Subcutaneous abdominal adipose tissue (tissue), 5 donors: ENCODE measurements at regions not wholly inside any gene's neighbourhood (a gene's known extent, or its start where the extent isn't known, plus 50 kb on each side); places are given as distances from the start of the nearest gene placed in this dataset.
"Not testable (repeated sequence)": the region's sequence is repeated elsewhere in the genome, so short reads cannot be mapped to it uniquely, and the experiment has no call there.

ENCODE experiments used
- H3K27ac ChIP-seq: one replicate; pipeline ENCODE4 v1.7.0; 2013; ENCODE audit warnings: low read depth, mild to moderate bottlenecking, inconsistent platforms, low read length, moderate library complexity
- H3K27me3 ChIP-seq, 5 donors: one replicate each; pipeline ENCODE4 v1.7.0; 2013; ENCODE audit warnings: low read length in 5 of 5, inconsistent platforms in 1 of 5; ENCODE audit not compliant: control insufficient read depth in 5 of 5, insufficient read depth in 4 of 5
- H3K36me3 ChIP-seq, 5 donors: one replicate each; pipeline ENCODE4 v1.7.0; 2013; ENCODE audit warnings: low read length in 5 of 5; ENCODE audit not compliant: control insufficient read depth in 5 of 5, insufficient read depth in 5 of 5
- H3K4me1 ChIP-seq, 5 donors: one replicate each; pipeline ENCODE4 v1.7.0; 2013; ENCODE audit warnings: low read length in 5 of 5, mild to moderate bottlenecking in 3 of 5, moderate library complexity in 1 of 5; ENCODE audit not compliant: control insufficient read depth in 5 of 5, insufficient read depth in 5 of 5
- H3K4me3 ChIP-seq, 5 donors: one replicate each; pipeline ENCODE4 v1.7.0; 2013; ENCODE audit warnings: low read length in 5 of 5, low read depth in 1 of 5
- H3K9ac ChIP-seq, 5 donors: one replicate each; pipeline ENCODE4 v1.7.0; 2013; ENCODE audit warnings: low read length in 5 of 5, mild to moderate bottlenecking in 4 of 5, moderate library complexity in 3 of 5
- H3K9me3 ChIP-seq, 5 donors: one replicate each; pipeline ENCODE4 v1.7.0; 2013; ENCODE audit warnings: low read length in 5 of 5; ENCODE audit not compliant: control insufficient read depth in 5 of 5
- donor health status: healthy.
- donor health status: healthy.
- donor health status: healthy.
- donor health status: healthy.
- donor health status: healthy.

DNA sequence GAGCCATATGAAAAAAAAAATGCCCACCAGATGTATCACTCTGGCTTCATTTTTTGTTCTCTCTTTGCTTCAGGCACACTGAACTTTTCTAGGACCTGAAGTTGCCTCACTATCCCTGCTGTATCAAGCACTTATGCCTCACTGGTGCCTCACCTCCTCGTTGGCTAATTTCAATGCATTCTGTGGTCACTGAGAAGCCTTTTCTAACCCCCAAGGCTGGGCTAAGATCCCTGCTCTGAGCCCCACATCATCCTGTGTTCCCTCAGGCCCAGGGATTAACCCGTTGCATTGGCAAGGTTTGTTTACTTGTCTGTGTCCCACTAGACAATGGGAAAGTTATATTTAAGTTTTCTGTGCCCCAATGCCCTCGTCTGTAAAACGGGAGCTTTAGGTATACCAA is 362.7 kb downstream of the OSTF1 start:
- no peak overlapping the region for H3K4me3 ChIP-seq
- no peaks in the 10 kb centered on the region for H3K9me3 ChIP-seq
- H3K4me1 ChIP-seq: peaks cover 0 to 42% (median 38%) of the 10 kb centered on the region in 5 donors
- H3K27ac ChIP-seq: no peak overlapping the region
- H3K36me3 ChIP-seq: no peaks in the 10 kb centered on the region
- no peaks in the 10 kb centered on the region for H3K27me3 ChIP-seq
- H3K9ac ChIP-seq: no peak overlapping the region

DNA sequence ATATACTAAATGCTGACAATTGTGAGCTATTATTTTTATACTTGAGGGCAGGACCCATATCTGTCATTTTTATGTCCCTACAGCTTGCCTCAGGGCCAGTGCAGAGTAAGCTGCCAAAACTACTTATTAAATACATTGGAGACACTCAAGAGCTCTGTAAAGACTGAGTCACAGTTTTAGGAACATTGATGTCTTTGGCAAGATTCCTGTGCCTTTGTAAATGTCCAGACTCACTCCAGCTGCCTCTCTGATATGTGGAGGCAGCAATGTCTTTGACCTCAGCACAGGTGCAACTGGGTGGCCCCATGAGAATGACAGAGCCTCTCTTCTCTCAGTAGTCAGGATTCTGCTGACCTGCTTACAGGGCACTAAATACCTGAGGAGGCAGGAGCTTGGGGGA is 363.2 kb downstream of the OSTF1 start:
- Histone ChIP-seq H3K27ac (no peak overlapping the region), H3K9ac (no peak overlapping the region), H3K4me3 (no peak overlapping the region), H3K27me3 (no peaks in the 10 kb centered on the region), H3K4me1 (peaks cover 2 to 46% (median 42%) of the 10 kb centered on the region in 5 donors), H3K36me3 (no peaks in the 10 kb centered on the region), H3K9me3 (no peaks in the 10 kb centered on the region)

DNA sequence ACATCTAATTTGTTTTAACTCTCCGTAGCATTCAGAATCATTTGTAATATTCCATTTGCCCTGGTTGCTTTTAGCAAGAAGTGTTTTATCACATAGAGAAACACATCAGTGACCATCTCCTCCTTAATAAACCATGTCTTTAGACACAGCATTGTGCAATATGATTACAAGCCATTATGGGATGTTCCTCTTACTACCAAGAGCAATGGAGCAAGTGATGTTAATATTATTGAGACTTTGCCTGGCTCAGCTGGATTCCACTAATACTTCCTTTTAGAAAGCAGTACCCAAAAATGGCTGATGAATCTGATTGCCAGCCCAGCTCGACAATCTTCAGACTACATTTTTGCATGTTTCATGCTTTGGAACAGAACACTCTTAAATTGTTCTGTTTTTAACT is 364.2 kb downstream of the OSTF1 start:
- Histone ChIP-seq H3K9ac (no peak overlapping the region), H3K4me3 (no peak overlapping the region), H3K27me3 (no peaks in the 10 kb centered on the region), H3K27ac (no peak overlapping the region), H3K36me3 (no peaks in the 10 kb centered on the region), H3K4me1 (peaks cover 4 to 49% (median 45%) of the 10 kb centered on the region in 5 donors), H3K9me3 (no peaks in the 10 kb centered on the region)

DNA sequence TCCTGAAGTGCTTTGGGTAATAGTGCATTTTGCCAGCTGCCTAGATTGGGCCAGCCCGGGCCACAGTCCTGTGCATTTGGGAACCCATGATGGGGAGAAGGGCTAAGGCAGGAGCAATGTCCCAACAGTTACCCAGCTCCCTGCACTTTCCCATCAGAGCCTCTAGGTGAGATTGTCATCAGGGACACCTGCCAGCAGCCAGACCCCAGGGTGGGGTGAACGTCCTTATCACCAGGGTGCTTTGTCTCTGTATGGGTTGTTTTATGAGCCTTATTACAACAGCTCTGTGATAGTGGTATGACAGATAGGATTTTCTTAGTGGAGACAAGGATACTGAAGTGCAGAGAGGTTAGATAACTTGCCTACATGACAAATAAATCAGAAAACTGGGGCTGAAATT is 365.7 kb downstream of the OSTF1 start:
- H3K4me3 ChIP-seq: no peak overlapping the region
- no peaks in the 10 kb centered on the region for H3K36me3 ChIP-seq
- H3K27ac ChIP-seq: no peak overlapping the region
- H3K9me3 ChIP-seq: no peaks in the 10 kb centered on the region
- no peaks in the 10 kb centered on the region for H3K27me3 ChIP-seq
- H3K9ac ChIP-seq: no peak overlapping the region
- H3K4me1 ChIP-seq: peaks cover 4 to 40% (median 36%) of the 10 kb centered on the region in 5 donors

DNA sequence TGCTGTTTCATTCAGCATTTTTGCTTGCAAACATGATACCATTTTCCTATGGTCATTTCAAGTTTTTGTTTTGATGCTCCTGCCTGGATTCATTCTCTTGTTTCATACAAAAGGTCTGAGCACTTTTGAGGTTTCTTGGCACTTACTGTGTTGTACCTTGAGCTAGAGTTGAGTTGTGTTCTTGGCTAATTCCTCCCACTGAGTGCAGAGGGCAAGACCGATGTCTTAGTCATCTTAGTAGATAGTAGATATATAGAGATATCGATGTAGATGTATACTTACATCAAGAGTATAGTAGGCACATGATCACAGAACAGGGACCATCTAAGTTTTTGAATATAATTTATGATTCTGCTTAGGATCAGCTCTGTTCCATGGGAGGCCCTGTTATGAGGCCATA is 366.6 kb downstream of the OSTF1 start:
- peaks cover 4 to 40% (median 36%) of the 10 kb centered on the region in 5 donors for H3K4me1 ChIP-seq

DNA sequence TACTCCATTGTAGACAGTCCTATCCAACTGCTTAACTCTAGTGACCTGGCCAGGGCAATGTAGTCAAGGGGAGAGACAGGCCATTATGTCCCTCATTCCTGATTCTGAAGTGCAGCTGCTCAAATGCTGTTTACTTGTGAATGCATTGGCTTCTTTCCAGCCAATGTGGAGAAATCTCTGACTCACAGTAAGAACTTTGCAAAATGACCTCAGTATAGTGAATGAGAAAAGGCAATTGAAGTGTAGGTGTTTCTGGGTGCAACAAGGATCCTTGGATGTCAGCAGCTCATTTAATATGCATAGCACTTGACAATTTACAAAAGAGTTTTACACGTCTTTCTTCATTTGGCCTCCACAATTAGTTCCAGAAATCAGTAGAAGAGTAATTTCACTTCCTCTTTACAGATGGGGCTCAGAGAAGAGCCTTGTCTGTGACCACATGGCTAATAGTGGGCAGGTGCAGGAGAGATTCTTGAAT is 367.2 kb downstream of the OSTF1 start:
- no peak overlapping the region for H3K4me3 ChIP-seq
- H3K36me3 ChIP-seq: no peaks in the 10 kb centered on the region
- peaks cover 4 to 40% (median 36%) of the 10 kb centered on the region in 5 donors for H3K4me1 ChIP-seq
- H3K9ac ChIP-seq: no peak overlapping the region
- no peaks in the 10 kb centered on the region for H3K27me3 ChIP-seq
- H3K9me3 ChIP-seq: no peaks in the 10 kb centered on the region
- H3K27ac ChIP-seq: no peak overlapping the region

More for the DNA sequence above, 366.6 kb downstream of the OSTF1 start:
- H3K9ac ChIP-seq: no peak overlapping the region
- H3K27me3 ChIP-seq: no peaks in the 10 kb centered on the region
- no peak overlapping the region for H3K4me3 ChIP-seq
- H3K27ac ChIP-seq: no peak overlapping the region
- H3K9me3 ChIP-seq: no peaks in the 10 kb centered on the region
- no peaks in the 10 kb centered on the region for H3K36me3 ChIP-seq

DNA sequence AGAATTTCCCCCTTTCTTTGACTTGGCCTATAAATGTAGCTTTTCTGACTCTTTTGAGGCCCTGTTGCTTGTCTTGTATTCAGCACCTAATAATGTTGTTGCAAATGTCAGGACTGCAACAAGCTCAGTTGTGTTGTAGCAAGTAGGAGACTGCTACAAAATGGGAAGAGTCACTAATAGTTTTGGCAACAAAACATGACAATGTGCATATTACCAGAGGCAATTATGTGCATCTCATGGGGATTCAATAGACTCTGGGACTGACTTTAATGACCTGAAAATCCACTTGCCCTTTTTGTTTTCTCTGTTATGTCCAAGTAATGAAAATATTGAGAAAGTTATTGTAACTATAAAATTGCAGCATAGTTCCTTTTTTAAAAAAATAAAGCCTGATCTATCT is 368.4 kb downstream of the OSTF1 start:
- Histone ChIP-seq H3K4me3 (no peak overlapping the region), H3K27me3 (no peaks in the 10 kb centered on the region), H3K27ac (no peak overlapping the region), H3K36me3 (no peaks in the 10 kb centered on the region), H3K4me1 (peaks cover 4 to 33% (median 32%) of the 10 kb centered on the region in 5 donors), H3K9ac (no peak overlapping the region), H3K9me3 (no peaks in the 10 kb centered on the region)

DNA sequence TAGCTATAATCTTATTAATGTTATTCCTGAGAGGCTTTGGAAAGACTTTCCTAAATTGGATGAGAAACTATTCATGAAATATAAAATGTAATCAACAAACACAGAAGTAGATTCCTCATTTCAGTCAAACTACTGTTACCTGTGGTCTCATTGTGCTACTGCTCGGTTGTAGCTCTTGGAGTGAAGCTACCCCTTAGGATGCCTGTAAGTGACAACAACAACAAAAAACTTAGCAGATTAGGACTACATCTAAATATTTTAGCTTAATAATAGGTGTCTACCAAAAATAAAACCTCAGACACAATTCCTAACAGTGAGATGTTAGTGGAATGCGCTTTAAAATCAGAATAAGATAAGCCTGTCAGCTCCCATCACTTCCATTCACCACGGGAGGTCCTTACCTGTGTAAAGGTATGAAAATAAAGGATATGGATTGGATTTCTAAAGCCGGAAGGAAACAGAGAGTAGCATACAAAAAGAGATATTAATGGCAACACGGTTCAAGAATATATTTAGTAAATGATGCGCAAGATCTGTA is 369.2 kb downstream of the OSTF1 start:
- Histone ChIP-seq H3K9ac (no peak overlapping the region), H3K36me3 (no peaks in the 10 kb centered on the region), H3K4me3 (no peak overlapping the region), H3K9me3 (no peaks in the 10 kb centered on the region), H3K27me3 (no peaks in the 10 kb centered on the region), H3K4me1 (peaks cover 4 to 29% (median 24%) of the 10 kb centered on the region in 5 donors), H3K27ac (no peak overlapping the region)

DNA sequence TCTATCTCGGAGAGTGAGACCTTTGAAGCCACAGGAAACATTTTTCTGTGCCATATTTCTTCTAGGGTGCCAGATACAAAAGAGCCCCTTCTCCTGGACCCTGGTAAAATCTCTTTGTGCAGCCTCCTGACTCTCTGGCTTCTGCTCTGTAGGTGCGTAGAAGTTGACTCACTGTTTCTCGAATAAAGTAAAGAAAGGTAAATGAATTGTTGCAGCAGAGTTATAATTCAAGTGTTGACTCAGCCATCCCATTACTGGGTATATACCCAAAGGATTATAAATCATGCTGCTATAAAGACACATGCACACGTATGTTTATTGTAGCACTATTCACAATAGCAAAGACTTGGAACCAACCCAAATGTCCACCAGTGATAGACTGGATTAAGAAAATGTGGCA is 371.0 kb downstream of the OSTF1 start:
- H3K27ac ChIP-seq, H3K27me3 ChIP-seq, H3K9ac ChIP-seq, H3K9me3 ChIP-seq, H3K4me3 ChIP-seq, H3K36me3 ChIP-seq: not testable (repeated sequence)
- H3K4me1 ChIP-seq: peaks cover 4 to 21% (median 17%) of the 10 kb centered on the region in 5 donors

DNA sequence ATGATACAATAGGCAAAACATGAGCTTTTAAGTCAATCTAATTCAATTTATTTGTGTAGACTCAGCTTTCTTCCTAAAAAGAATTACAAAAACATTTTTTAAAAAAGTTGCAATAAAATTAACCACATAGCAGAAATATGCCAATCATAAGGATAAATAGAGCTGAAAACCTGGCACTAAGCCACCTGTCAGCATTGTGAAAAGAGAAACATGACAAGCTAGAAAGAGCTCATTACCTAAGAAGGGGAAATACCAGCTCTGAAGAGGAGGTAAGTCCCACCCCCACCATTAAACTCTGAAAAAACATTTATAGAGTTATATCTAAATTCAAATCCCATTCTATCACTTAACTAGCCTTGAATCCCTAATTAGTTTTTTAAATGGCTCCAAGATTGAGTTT is 372.9 kb downstream of the OSTF1 start:
- H3K4me1 ChIP-seq: peaks cover 4 to 10% (median 6%) of the 10 kb centered on the region in 5 donors
- no peak overlapping the region for H3K9ac ChIP-seq
- no peaks in the 10 kb centered on the region for H3K9me3 ChIP-seq
- no peaks in the 10 kb centered on the region for H3K36me3 ChIP-seq
- H3K4me3 ChIP-seq: no peak overlapping the region
- H3K27ac ChIP-seq: no peak overlapping the region
- H3K27me3 ChIP-seq: no peaks in the 10 kb centered on the region
